Spleen (tissue), 7 donors: ENCODE measurements at regions not wholly inside any gene's neighbourhood (a gene's known extent, or its start where the extent isn't known, plus 50 kb on each side); places are given as distances from the start of the nearest gene placed in this dataset.

Source experiments
- CTCF ChIP-seq, 11 experiments: fragments of 200-600 bp in 7 of 11; fragments of 450-650 bp in 4 of 11; sonication (generic) in 4 of 11; IDR thresholded peaks in 8 of 11; conservative IDR thresholded peaks in 3 of 11; 1 replicate in 7 of 11; 2 replicates in 4 of 11; pipeline versions ENCODE4 v1.4.0 to v1.8.0; 2016 to 2021; ENCODE audit warnings: antibody characterized with exemption in 11 of 11, inconsistent platforms in 4 of 11, mild to moderate bottlenecking in 1 of 11
- POLR2A ChIP-seq, 3 donors: fragments of 450-650 bp; IDR thresholded peaks; one replicate each; pipeline ENCODE4 v1.5.1; 2017; ENCODE audit warnings: antibody characterized with exemption in 3 of 3, mild to moderate bottlenecking in 1 of 3
- POLR2AphosphoS5 ChIP-seq, 3 donors: sonication (generic); formaldehyde crosslinking; IDR thresholded peaks; one replicate each; pipeline ENCODE4 v1.5.1; 2017; ENCODE audit warnings: antibody characterized with exemption in 3 of 3
- donor health status: DM: no; HTN: no; CAD: no; lungs with moderate emphysema.
- donor health status: DM: no; HTN: no; CAD: no.
- donor health status: DM: no; HTN: no; CAD: no.

- no peak for TF ChIP-seq CTCF (IDR thresholded peaks at IDR 0.05 in 8 of 11, conservative IDR thresholded peaks at IDR 0.05 in 3 of 11)
- no peak for TF ChIP-seq POLR2A (IDR thresholded peaks at IDR 0.05)
- TF ChIP-seq POLR2AphosphoS5 (IDR thresholded peaks at IDR 0.05) = no peak
These were observed 650.7 kb upstream of the ALCAM start for GRCh38 chr3:104715972-104716371.
